Bronchial epithelial cell (primary cell): ENCODE measurements at regions not wholly inside any gene's neighbourhood (a gene's known extent, or its start where the extent isn't known, plus 50 kb on each side); places are given as distances from the start of the nearest gene placed in this dataset.

Source experiments
- DNase-seq: peaks from one replicate; pipeline ENCODE4 v3.0.0-alpha.2; 2010; ENCODE audit warnings: low read depth
- FAIRE-seq: peaks from 2 replicates; lab custom pipeline; 2011; peaks lifted over from hg19 to GRCh38; lab: Jason Lieb, UNC
- H3K27me3 ChIP-seq: 2 replicates; pipeline ENCODE4 v1.5.1; 2011; ENCODE audit warnings: low read length; ENCODE audit not compliant: control insufficient read depth, insufficient read depth
- H3K36me3 ChIP-seq: 2 replicates; pipeline ENCODE4 v1.5.1; 2011; ENCODE audit warnings: low read length; ENCODE audit not compliant: control insufficient read depth, insufficient read depth
- H3K4me3 ChIP-seq: 2 replicates; pipeline ENCODE4 v1.5.1; 2011; ENCODE audit warnings: mild to moderate bottlenecking, low read depth, low read length, control low read depth
- TF ChIP-seq, protein P1 (sequence below): IDR thresholded peaks from 2 replicates; pipeline ENCODE4 v1.5.1; 2011; ENCODE audit warnings: mild to moderate bottlenecking, moderate library complexity, low read length, control low read depth, inconsistent platforms; ENCODE audit not compliant: insufficient read depth, severe bottlenecking

- Histone ChIP-seq H3K4me3 (no peak overlapping the region), H3K36me3 (no peaks in the 10 kb centered on the region), H3K27me3 (no peaks in the 10 kb centered on the region)
- DNase-seq (no peak), FAIRE-seq (no peak)
- TF ChIP-seq, protein P1, sequence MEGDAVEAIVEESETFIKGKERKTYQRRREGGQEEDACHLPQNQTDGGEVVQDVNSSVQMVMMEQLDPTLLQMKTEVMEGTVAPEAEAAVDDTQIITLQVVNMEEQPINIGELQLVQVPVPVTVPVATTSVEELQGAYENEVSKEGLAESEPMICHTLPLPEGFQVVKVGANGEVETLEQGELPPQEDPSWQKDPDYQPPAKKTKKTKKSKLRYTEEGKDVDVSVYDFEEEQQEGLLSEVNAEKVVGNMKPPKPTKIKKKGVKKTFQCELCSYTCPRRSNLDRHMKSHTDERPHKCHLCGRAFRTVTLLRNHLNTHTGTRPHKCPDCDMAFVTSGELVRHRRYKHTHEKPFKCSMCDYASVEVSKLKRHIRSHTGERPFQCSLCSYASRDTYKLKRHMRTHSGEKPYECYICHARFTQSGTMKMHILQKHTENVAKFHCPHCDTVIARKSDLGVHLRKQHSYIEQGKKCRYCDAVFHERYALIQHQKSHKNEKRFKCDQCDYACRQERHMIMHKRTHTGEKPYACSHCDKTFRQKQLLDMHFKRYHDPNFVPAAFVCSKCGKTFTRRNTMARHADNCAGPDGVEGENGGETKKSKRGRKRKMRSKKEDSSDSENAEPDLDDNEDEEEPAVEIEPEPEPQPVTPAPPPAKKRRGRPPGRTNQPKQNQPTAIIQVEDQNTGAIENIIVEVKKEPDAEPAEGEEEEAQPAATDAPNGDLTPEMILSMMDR: no peak
Observed at GRCh38 chr6:74161380-74161779, 465.4 kb downstream of the CD109 start.

- no peaks in the 10 kb centered on the region for H3K36me3 ChIP-seq
- H3K4me3 ChIP-seq: no peak overlapping the region
- H3K27me3 ChIP-seq: no peaks in the 10 kb centered on the region
- TF ChIP-seq, protein P1: no peak
- FAIRE-seq: no peak
- DNase-seq: no peak
Observed at GRCh38 chr6:74152096-74152675, 456.2 kb downstream of the CD109 start.

- TF ChIP-seq, protein P1: no peak
- H3K27me3 ChIP-seq: no peaks in the 10 kb centered on the region
- H3K4me3 ChIP-seq: no peak overlapping the region
- no peak for FAIRE-seq
- DNase-seq: no peak
- no peaks in the 10 kb centered on the region for H3K36me3 ChIP-seq
Observed at GRCh38 chr6:74145931-74146330, 449.9 kb downstream of the CD109 start.

DNA sequence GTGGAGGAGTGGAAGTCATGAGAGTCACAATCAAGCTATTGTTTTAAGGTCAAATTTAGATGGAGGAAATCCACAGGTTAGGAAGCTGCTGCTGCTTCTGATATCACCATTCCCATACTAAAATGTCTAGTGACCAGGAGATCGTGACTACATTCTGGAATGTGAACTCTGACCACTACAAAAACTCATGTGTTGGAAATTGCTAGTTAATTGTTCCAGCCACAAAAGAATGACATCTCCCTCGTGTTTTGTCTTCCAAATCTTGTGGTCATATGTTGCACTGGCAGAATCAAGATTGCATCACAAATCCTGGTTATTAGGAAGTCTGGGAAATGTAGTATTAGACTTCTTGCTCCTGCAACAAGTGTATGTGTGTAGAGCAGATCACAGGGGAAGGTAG is 441.9 kb downstream of the CD109 start:
- TF ChIP-seq, protein P1: no peak
- H3K27me3 ChIP-seq: no peaks in the 10 kb centered on the region
- DNase-seq (peak; percentile 16), FAIRE-seq (peak; percentile 70)
- no peaks in the 10 kb centered on the region for H3K36me3 ChIP-seq
- no peak overlapping the region for H3K4me3 ChIP-seq

- Histone ChIP-seq H3K4me3 (no peak overlapping the region), H3K36me3 (no peaks in the 10 kb centered on the region), H3K27me3 (peaks cover 3% of the 10 kb centered on the region)
- FAIRE-seq: no peak
- TF ChIP-seq, protein P1: no peak
- no peak for DNase-seq
Observed at GRCh38 chr6:74134327-74134726, 438.3 kb downstream of the CD109 start.

DNA sequence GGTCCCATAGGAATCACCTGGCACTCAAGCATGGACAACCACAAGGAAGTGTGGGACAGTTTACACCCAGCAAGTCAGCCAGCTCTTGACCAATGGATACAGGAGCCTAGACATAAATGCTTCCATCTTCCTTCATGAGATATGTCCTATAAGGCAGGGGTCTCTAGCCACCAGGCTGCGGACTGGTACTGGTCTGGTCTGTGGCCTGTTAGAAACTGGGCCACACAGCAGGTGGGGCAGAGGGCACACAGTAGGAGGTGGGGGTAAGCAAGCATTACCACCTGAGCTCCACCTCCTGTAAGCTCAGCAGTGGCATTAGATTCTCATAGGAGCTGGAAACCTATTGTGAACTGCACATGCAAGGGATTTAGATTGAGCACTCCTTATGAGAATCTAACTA is 437.1 kb downstream of the CD109 start:
- TF ChIP-seq, protein P1: no peak
- Histone ChIP-seq H3K36me3 (no peaks in the 10 kb centered on the region), H3K4me3 (no peak overlapping the region), H3K27me3 (peaks cover 3% of the 10 kb centered on the region)
- DNase-seq (no peak), FAIRE-seq (no peak)
